ENCODE measurements at regions not wholly inside any gene's neighbourhood (a gene's known extent, or its start where the extent isn't known, plus 50 kb on each side); places are given as distances from the start of the nearest gene placed in this dataset.
"Not testable (repeated sequence)": the region's sequence is repeated elsewhere in the genome, so short reads cannot be mapped to it uniquely, and the experiment has no call there.

DNA sequence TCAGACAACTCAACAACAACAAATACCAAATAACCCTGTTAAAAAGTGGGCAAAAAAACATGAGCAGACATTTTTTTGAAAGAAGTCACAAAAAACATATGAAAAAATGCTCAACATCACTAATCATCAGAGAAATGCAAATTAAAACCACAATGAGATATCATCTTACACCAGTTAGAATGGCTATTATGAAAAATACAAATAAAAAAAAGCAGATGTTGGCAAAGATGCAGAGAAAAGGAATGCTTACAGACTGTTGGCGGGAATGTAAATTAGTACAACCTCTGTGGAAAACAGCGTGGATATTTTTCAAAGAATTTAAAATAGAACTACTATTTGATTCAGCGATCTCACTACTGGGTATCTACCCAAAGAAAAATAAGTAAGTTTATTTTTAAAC lies 114.0 kb downstream of the SLC38A4 start:
- H3K9me3 Mint-ChIP-seq (ENCODE audit: low read depth) = peaks cover 4% of the 10 kb centered on the region
- H3K27me3 Mint-ChIP-seq = peaks cover 2% of the 10 kb centered on the region
- ChIA-PET POLR2A (no interaction called here), CTCF (no interaction called here)
- H3K4me3 Mint-ChIP-seq = no peak overlapping the region
- intact Hi-C loops (cut with DNase I, micrococcal nuclease) = no loop called here
- ATAC-seq (no peak), DNase-seq (no peak)
- H3K4me1 Mint-ChIP-seq = no peaks in the 10 kb centered on the region
- H3K27ac Mint-ChIP-seq = no peak overlapping the region
- H3K36me3 Mint-ChIP-seq (ENCODE audit: low read depth) = no peaks in the 10 kb centered on the region

DNA sequence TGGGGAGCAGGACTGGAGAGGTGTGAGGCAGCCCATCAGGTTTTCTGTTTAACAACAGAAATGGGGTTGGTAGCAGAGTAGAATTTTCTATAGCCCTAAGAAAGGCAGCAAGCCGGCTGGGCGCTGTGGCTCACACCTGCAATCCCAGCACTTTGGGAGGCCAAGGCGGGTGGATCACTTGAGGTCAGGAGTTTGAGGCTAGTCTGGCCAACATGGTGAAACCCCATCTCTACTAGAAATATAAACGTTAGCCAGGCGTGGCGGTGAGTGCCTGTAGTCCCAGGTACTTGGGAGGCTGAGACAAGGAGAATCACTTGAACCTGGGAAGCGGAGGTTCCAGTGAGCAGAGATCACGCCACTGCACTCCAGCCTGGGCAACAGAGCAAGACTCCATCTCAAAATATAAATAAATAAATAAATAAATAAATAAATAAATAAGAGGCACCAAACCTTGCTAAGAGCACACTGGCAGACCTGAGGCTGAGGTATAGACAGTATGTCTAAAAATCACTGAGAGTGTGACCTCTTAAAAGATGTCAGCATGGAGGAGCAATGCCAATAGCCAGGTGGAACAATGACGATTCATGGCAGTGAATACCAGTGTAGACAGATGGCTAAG lies 115.6 kb downstream of the SLC38A4 start:
- no peak for DNase-seq
- Mint-ChIP-seq H3K27me3 (peaks cover 2% of the 10 kb centered on the region), H3K27ac (no peak overlapping the region), H3K4me1 (no peaks in the 10 kb centered on the region), H3K36me3 (ENCODE audit: low read depth) (no peaks in the 10 kb centered on the region), H3K4me3 (no peak overlapping the region), H3K9me3 (ENCODE audit: low read depth) (peaks cover 4% of the 10 kb centered on the region)
- ChIA-PET CTCF (no interaction called here), POLR2A (no interaction called here)
- ATAC-seq = no peak
- intact Hi-C loops (cut with DNase I, micrococcal nuclease) = no loop called here

DNA sequence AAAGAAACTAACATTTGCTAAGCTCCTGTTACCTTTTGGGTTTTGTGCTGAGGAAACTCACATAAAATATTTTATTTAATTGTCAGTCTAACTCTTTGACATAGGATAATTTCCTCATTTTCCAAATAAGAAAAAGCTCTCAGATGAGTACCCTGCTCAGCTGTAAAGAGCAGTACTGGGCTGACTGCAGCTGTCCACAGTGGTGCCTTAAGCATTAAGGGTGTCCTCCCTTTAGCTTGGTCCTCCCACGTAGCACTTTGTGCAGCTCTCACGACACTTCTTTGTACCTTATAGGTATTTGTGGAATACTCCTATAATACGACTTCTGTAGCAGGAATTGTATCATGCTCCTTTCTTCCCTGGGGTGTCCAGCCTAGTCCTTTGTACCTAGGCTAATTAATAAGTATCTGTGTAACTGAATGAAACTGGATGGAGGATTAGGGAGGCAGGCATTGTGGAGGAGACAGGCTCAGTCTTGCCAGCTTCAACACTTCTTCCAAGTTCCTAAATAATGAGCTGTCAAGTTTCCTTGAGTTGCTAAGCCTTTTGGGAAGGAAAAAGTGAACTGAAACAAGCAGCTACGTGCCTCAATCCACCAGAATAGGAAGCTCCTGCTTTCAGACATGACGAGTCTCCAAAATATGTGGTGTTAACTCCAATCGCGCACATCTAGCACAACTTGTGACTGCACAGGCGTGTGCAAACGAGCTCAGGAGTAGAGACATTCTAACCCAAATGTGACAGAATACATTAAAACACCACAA lies 123.0 kb downstream of the SLC38A4 start:
- H3K27me3 Mint-ChIP-seq = peaks cover 4% of the 10 kb centered on the region
- H3K36me3 Mint-ChIP-seq (ENCODE audit: low read depth) = no peaks in the 10 kb centered on the region
- intact Hi-C loops (cut with DNase I, micrococcal nuclease) = no loop called here
- DNase-seq (no peak), ATAC-seq (no peak)
- CTCF ChIA-PET = interaction anchor here (0.6 to 0.7 kb wide), 2 partner anchors 209 to 326 kb away, joined by 3 read pairs; no protein-coding TSS in a partner anchor
- POLR2A ChIA-PET = no interaction called here
- no peaks in the 10 kb centered on the region for H3K4me1 Mint-ChIP-seq
- no peak overlapping the region for H3K27ac Mint-ChIP-seq
- H3K9me3 Mint-ChIP-seq (ENCODE audit: low read depth) = peaks cover 2% of the 10 kb centered on the region
- H3K4me3 Mint-ChIP-seq = no peak overlapping the region

DNA sequence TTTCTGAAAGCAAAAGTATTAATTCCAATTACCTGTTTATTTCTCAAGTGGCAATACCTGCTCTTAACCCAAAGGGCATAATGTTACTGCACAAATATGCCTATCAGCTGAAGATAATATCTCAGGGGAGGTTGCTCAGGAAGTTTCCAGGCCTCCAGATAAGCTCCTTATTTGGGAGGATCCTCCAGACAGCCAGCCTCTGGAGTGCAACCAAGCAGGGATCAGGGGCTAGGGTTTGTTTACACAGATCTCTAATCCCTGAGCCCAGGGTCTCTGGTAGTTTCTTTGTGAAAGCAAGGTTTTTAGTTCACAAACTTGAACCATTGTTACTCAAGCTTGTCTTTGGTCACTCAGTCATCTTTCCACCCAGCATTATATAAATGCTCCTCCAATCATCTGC lies 124.4 kb downstream of the SLC38A4 start:
- Mint-ChIP-seq H3K4me1 (no peaks in the 10 kb centered on the region), H3K4me3 (no peak overlapping the region), H3K9me3 (ENCODE audit: low read depth) (peaks cover 7% of the 10 kb centered on the region), H3K27ac (no peak overlapping the region), H3K36me3 (ENCODE audit: low read depth) (no peaks in the 10 kb centered on the region), H3K27me3 (peaks cover 2% of the 10 kb centered on the region)
- intact Hi-C loops (cut with DNase I, micrococcal nuclease) = no loop called here
- ChIA-PET POLR2A (no interaction called here), CTCF (interaction anchor here (0.7 kb wide), 1 partner anchor 630 kb away, joined by 3 read pairs; no protein-coding TSS in a partner anchor)
- no peak for DNase-seq
- ATAC-seq = no peak

DNA sequence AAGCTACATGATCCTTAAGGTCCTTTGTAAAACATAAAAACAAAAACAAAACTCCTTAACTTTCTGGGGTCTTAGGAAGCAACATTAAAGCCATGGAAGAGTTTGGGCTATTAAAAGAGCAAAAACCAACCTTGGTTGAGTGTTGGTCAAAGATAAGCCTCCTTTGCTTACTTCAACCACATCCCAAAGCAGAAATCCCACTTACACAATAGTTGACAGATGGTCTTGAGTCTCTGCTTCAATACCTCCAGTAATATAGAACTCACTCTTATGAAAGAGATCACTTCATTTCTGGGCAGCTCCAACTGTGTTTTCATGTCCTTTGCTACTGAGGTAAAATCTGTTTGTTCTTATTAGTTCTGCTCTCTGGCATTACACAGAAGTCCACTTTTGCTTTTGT lies 125.8 kb downstream of the SLC38A4 start:
- no peak overlapping the region for H3K4me3 Mint-ChIP-seq
- H3K9me3 Mint-ChIP-seq (ENCODE audit: low read depth) = peaks cover 7% of the 10 kb centered on the region
- DNase-seq = no peak
- no peaks in the 10 kb centered on the region for H3K4me1 Mint-ChIP-seq
- H3K36me3 Mint-ChIP-seq (ENCODE audit: low read depth) = no peaks in the 10 kb centered on the region
- CTCF ChIA-PET = no interaction called here
- intact Hi-C loops (cut with DNase I, micrococcal nuclease) = no loop called here
- no peak for ATAC-seq
- H3K27me3 Mint-ChIP-seq = peaks cover 2% of the 10 kb centered on the region
- POLR2A ChIA-PET = no interaction called here
- H3K27ac Mint-ChIP-seq = no peak overlapping the region

DNA sequence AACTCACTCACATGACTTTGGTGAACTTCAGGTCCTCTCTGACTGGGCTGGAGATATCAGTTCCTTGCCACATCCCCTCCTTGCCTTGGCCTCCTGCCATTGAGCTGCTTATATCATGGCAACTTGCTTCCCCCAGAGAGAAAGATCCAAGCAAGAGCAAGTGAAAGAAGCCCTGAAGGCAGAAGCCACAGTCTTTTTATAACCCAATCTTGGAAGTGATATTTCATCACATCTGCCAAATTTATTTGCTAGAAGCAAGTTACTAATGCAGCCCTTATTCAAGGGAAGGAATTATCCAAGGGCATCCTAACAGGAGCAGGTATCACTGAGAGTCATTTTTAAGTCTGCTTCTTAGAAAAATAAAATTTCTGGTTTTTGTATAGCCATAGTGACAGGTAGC lies 127.8 kb downstream of the SLC38A4 start:
- Mint-ChIP-seq H3K27me3 (peaks cover 2% of the 10 kb centered on the region), H3K36me3 (ENCODE audit: low read depth) (no peaks in the 10 kb centered on the region), H3K27ac (no peak overlapping the region), H3K4me1 (no peaks in the 10 kb centered on the region), H3K4me3 (no peak overlapping the region), H3K9me3 (ENCODE audit: low read depth) (peaks cover 7% of the 10 kb centered on the region)
- intact Hi-C loops (cut with DNase I, micrococcal nuclease) = no loop called here
- CTCF ChIA-PET = no interaction called here
- ATAC-seq = no peak
- DNase-seq = no peak
- POLR2A ChIA-PET = interaction anchor here (0.5 kb wide), 1 partner anchor 23 kb away, joined by 3 read pairs; no protein-coding TSS in a partner anchor

DNA sequence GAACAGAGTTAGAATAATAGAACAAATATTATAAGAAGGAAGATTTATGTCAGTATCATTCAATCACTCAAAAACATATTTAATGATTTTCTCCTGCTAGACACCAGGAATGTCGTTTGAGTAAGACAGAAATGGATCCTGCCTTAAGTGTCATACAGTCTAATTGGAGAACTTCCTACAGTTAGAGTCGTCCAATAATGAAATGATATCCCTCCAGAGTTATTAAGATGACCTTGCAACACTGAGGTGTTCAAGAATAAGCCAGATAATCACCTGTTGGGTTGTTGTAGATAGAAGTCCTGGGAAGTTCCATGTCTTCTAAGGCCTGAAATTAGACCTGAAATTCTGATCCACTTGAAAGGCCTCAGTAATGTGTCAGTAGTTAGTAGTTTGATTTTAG lies 132.3 kb downstream of the SLC38A4 start:
- CTCF ChIA-PET = no interaction called here
- no peak overlapping the region for H3K27ac Mint-ChIP-seq
- H3K9me3 Mint-ChIP-seq (ENCODE audit: low read depth) = peaks cover 9% of the 10 kb centered on the region
- ATAC-seq (no peak), DNase-seq (no peak)
- POLR2A ChIA-PET = no interaction called here
- H3K27me3 Mint-ChIP-seq = peaks cover 2% of the 10 kb centered on the region
- intact Hi-C loops (cut with DNase I, micrococcal nuclease) = no loop called here
- no peaks in the 10 kb centered on the region for H3K4me1 Mint-ChIP-seq
- H3K4me3 Mint-ChIP-seq = no peak overlapping the region
- no peaks in the 10 kb centered on the region for H3K36me3 Mint-ChIP-seq (ENCODE audit: low read depth)

DNA sequence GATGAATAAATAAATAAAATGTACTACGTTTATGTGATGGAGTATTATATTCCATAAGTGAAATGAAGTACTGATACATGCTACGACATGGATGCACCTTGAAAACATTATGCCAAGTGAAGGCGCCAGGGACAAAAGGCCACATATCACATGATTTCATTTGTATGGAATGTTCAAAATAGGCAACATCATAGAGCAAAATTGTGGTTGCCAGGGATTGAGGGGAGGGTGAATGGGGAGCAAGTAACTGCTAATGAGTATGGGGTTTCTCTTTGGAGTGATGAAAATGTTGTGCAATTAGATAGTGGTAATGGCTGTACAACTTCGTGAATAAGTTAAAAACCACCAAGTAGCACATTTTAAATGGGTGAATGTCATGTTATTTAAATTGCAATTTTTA lies 132.8 kb downstream of the SLC38A4 start:
- Mint-ChIP-seq H3K9me3 (ENCODE audit: low read depth) (peaks cover 9% of the 10 kb centered on the region), H3K27ac (no peak overlapping the region), H3K4me1 (no peaks in the 10 kb centered on the region), H3K4me3 (no peak overlapping the region), H3K27me3 (peaks cover 2% of the 10 kb centered on the region), H3K36me3 (ENCODE audit: low read depth) (no peaks in the 10 kb centered on the region)
- ATAC-seq (no peak), DNase-seq (no peak)
- intact Hi-C loops (cut with DNase I, micrococcal nuclease) = no loop called here
- ChIA-PET CTCF (interaction anchor here (0.5 kb wide), 1 partner anchor 17 kb away, joined by 4 read pairs; no protein-coding TSS in a partner anchor), POLR2A (no interaction called here)

DNA sequence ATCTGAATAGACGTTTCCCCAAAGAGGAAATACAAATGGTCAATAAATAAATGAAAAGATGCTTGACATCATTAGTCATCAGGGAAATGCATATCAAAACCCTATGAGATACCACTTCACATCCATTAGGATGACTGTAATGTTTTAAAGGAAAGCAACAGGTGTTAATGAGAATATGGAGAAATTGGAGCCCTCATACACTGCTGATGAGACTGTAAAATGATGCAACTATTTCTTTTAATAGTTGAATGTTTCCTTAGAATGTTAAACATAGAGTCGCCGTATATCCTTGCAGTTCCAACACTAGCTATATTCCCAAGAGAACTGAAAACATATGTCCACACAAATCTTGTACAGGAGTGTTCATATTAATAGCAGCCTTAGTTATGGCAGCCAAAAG lies 133.2 kb downstream of the SLC38A4 start:
- DNase-seq = no peak
- no peaks in the 10 kb centered on the region for H3K4me1 Mint-ChIP-seq
- H3K4me3 Mint-ChIP-seq = no peak overlapping the region
- intact Hi-C loops (cut with DNase I, micrococcal nuclease) = no loop called here
- H3K36me3 Mint-ChIP-seq (ENCODE audit: low read depth) = no peaks in the 10 kb centered on the region
- ChIA-PET CTCF (interaction anchor here (0.5 to 0.6 kb wide), 2 partner anchors 16 to 574 kb away, joined by 3 to 4 read pairs; no protein-coding TSS in a partner anchor), POLR2A (no interaction called here)
- no peaks in the 10 kb centered on the region for H3K27me3 Mint-ChIP-seq
- H3K27ac Mint-ChIP-seq = no peak overlapping the region
- ATAC-seq = no peak
- H3K9me3 Mint-ChIP-seq (ENCODE audit: low read depth) = peaks cover 6% of the 10 kb centered on the region

DNA sequence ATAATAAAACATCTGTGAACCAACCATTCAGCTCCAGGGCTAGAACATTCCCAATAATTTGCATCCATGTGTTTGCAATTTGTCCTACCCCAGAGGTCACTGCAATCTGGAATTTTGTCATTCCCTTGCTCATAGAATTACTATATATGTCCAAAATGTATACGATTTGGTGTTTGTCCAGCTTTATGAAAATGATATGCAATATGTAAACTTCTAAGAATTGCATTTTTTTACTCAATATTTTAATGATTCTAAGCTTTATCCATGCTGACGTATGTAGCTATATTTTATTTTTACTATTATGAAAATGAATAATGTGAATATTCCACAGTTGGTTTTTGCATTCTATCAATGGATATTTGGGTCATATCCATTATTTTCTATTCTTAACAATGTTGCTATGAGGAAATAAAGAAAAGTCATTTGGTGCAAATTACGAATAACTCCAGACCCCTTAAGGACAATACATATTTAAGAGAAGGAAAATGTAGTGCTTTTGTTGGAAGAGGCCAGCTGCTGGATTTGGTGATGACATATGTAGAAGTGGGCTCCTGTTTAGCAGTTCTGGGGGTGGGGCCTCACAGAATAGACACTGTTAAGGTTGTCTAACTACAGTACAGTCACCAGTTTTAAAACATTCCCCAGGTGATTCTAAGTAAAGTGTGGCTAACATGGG lies 139.4 kb downstream of the SLC38A4 start:
- ATAC-seq (no peak), DNase-seq (no peak)
- Mint-ChIP-seq H3K4me3 (no peak overlapping the region), H3K27ac (no peak overlapping the region), H3K4me1 (no peaks in the 10 kb centered on the region), H3K9me3 (ENCODE audit: low read depth) (peaks cover 7% of the 10 kb centered on the region), H3K27me3 (peaks cover 2% of the 10 kb centered on the region), H3K36me3 (ENCODE audit: low read depth) (no peaks in the 10 kb centered on the region)
- intact Hi-C loops (cut with DNase I, micrococcal nuclease) = no loop called here
- ChIA-PET POLR2A (no interaction called here), CTCF (interaction anchor here (2.8 kb wide), 1 partner anchor 10 kb away, joined by 7 read pairs; no protein-coding TSS in a partner anchor)

DNA sequence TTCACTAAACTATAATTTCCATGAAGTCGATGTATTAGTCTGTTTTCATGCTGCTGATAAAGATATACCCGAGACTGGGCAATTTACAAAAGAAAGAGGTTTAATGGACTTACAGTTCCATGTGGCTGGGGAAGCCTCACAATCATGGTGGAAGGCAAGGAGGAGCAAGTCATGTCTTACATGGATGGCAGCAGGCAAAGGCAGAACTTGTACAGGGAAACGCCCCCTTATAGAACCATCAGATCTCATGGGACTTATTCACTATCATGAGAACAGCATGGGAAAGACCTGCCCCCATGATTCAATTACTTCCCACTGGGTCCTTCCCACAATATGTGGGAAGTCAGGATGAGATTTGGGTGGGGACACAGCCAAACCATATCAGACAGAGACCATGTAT lies 141.6 kb downstream of the SLC38A4 start:
- H3K27me3 Mint-ChIP-seq; H3K36me3 Mint-ChIP-seq (ENCODE audit: low read depth); POLR2A ChIA-PET; ATAC-seq; DNase-seq; H3K4me1 Mint-ChIP-seq; H3K9me3 Mint-ChIP-seq (ENCODE audit: low read depth); H3K27ac Mint-ChIP-seq; H3K4me3 Mint-ChIP-seq; intact Hi-C loops (cut with DNase I, micrococcal nuclease): not testable (repeated sequence)
- CTCF ChIA-PET = interaction anchor here (0.7 to 2.8 kb wide), 2 partner anchors 8 to 350 kb away, joined by 3 to 7 read pairs; no protein-coding TSS in a partner anchor

DNA sequence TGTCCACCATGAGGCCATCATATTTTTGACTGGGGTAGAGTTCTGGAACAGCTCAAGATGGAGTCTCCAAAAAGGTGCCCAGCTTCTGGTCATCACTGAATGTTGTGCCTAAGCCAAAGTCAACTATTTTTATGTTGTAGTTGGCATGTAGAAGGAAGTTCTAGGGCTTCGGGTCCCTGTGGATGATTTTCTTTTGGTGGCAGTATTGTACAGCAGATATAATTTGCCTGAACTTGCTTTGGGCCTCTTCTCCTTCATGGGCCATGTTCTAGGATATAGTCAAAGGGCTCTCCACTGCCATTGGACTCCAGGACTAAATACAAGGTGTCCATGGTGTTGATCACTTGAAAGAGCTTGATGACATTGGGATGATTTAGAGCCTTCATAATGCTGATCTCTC lies 143.6 kb downstream of the SLC38A4 start:
- DNase-seq (no peak), ATAC-seq (no peak)
- peaks cover 2% of the 10 kb centered on the region for H3K27me3 Mint-ChIP-seq
- H3K27ac Mint-ChIP-seq = no peak overlapping the region
- ChIA-PET POLR2A (no interaction called here), CTCF (interaction anchor here (0.8 to 1.8 kb wide), 2 partner anchors 138 to 557 kb away, joined by 4 to 6 read pairs; no protein-coding TSS in a partner anchor)
- no peaks in the 10 kb centered on the region for H3K4me1 Mint-ChIP-seq
- no peak overlapping the region for H3K4me3 Mint-ChIP-seq
- no peaks in the 10 kb centered on the region for H3K36me3 Mint-ChIP-seq (ENCODE audit: low read depth)
- intact Hi-C loops (cut with DNase I, micrococcal nuclease) = no loop called here
- H3K9me3 Mint-ChIP-seq (ENCODE audit: low read depth) = peaks cover 5% of the 10 kb centered on the region

All from activated CD4-positive, alpha-beta T cell treated with anti-CD3 and anti-CD28 coated beads for 36 hours (primary cell).